NCI-H526 (cell line): ENCODE measurements at regions not wholly inside any gene's neighbourhood (a gene's known extent, or its start where the extent isn't known, plus 50 kb on each side); places are given as distances from the start of the nearest gene placed in this dataset.
A peak's percentile ranks its signal among the peaks of the same experiment; 100 is the strongest.

Experiments used
- DNase-seq, 2 experiments: peaks; one replicate each; lab custom pipeline; 2025; lab: John Stamatoyannopoulos, UW

DNA sequence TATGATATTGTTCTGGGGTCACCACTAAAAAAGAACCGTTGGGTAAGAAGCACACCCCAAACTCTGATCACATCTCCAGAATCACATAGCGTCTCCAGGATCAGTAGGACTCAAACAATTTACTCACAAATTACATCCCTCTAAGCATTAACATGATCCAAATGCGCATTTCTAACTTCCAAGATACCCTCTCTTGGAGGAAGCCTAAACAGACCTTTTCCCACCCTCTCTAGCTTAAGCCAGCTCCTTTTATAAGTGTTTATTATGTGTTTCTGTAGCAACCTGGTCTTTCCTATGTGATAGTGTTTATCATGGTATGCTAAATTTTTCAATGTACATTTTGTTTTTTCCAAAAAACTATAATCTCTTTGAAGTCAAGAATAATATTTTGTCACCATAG, 1846.5 kb downstream of the OLFM4 start:
- no peak for DNase-seq

DNA sequence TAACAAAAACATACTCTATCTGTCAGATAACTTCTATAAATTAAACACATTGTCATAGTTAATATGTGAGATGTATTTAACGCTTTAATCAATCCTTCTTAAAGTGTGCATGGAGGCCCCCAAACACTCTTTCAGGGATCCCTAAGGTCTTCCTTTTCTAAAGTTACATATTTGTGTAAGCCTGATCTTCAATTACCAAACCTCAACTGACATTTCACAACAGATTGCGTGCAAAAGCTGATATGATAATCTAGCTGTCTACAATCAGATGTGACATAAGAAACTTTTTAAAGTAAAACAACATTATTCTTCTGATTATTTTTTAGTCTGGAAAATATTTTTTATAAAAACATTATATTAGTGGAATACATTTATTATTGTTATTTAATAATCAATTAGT, 1850.4 kb downstream of the OLFM4 start:
- DNase-seq, result no peak

DNA sequence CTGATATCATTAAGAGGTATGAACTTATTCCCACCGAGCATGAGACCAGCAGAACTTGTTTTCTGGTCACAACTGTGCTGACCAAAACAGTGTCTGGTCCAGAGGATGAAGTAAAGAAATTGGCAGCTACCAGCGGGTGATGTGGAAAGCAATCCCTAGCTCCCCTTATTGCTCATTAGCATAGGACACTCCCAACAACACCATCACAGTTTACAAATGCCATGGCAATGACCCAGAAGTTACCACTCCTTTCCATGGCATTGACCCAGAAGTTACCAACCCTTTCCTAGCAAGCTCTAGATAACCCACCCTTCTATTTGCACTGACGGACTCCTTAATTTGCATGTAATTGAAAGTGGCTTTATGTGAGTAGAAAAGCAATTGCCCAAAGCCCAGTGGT, 1856.1 kb downstream of the OLFM4 start:
- peak in 1 of 2 experiments; percentile 25 for DNase-seq

DNA sequence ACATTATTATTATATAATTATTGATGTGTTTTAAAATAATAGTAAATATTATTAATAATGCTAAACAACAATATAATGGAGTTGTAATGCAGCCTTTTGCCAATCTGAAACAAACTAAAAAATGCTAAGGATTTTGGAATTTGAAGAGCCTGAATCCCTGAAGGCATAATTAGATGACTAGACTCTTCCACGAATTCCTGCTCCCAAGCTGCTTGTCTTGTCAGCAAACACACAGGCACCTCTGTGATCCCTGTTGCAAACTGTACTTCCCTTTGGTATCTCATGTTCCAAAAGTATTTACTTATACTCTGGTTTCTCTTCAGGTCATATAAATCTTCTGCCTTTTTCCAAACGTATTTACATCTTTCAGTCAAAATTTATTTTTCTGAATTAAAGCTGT, 1862.4 kb downstream of the OLFM4 start:
- DNase-seq, result no peak

DNA sequence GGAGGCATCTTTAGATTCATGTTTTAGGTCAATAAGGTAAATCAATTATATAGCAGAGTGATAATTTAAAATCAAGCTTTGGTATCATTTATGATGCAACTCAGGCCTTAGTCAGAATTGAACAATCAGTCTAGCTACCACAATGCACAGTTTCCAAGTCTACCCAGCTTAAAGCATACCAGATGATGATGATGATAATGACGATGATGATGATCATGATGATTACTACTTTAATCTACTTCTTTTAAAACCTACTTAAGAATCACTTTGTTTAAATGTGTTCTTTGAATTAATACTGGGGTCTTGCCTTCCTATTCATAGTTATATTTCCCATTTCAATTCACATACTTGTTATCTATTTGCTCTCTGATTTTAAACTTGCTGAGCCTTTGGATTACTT, 1872.7 kb downstream of the OLFM4 start:
- no peak for DNase-seq

DNA sequence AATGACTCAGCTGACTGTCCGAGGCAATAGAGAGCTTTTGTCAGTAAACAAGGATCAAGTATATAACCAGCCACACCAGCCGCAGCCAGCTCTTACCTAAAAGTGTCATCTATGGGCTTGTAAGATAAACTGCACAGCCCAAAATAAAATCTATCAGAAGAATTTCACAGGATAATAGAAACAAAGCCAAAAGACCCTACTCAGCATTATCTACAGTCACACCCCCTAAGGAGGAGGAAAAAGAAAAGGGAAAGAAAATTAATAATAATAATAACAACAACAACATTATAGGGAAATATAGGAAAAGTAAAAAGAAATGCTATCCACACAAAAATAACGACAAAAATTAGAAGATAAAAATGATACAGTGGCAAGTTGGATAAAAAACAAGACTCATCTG, 1883.8 kb downstream of the OLFM4 start:
- no peak for DNase-seq

DNA sequence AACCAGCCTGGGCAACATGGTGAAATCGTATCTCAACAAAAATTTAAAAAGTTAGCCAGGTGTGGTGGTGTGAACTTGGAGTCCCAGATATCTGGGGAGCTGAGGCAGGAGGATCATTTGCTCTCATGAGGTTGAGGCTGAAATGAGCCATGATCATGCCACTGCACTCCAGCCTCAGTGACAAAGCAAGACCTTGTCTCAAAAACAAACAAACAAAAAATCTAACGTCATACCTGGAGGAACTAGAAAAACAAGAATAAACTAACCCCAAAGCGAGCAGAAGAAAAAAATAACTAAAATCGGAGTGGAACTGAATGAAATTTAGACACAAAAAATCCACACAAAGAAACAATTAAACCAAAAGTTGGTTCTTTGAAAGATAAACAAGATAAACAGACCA, 1885.1 kb downstream of the OLFM4 start:
- no peak for DNase-seq

DNA sequence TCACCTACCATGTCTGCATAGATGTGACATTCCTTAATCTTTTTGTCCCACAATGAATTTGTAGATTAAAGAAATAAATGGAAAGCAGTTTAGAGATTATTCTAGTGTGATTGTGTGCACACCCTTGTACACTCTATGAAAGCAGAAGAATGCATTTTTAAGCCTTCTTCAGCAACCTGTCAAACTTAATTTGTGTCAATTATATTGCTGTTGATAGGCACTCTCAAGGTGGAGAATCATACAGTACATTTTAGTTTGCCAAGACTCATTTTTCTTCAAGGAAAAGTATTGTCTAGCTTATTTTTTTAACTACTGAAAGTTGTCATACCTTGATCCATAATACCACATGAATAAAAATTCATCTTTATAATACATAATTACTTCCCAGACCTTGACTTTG, 1898.9 kb downstream of the OLFM4 start:
- DNase-seq, result no peak

DNA sequence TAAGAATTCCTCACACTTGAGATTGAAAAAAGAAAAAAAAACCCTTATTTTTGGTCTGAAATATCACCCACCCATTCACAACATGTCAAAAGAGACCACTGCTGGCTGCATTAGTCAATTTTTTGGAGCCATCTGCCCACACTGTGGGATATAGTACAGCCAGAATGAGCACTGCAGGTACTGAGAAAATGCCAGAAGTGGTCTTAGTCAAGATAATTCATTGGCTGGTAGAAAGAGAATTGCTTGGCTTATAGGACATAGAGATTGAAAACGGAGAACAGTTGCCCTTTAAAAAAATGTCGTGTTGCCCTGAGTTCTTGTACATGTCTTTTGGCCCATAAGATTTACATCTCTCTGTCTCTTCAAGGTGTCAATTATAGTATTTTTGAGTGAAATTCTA, 1899.5 kb downstream of the OLFM4 start:
- no peak for DNase-seq

DNA sequence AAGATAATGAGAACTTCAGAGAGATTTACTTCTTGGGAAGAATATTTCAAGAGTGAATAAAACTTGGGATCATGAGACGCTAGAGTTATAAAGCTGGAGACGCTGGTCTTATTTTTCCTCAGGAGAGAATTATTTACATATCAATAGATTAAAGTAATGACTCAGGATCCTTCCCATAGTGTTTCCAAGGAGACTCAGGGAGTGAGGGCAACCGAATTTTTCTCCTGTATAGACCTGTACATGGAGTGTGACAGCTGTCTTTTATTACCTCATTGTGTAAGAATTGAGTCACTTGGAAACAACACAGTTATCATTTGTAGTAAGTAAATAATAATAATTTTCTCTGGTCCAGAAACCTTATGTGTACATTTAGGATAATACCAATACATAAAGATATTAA, 1905.5 kb downstream of the OLFM4 start:
- DNase-seq, result no peak

DNA sequence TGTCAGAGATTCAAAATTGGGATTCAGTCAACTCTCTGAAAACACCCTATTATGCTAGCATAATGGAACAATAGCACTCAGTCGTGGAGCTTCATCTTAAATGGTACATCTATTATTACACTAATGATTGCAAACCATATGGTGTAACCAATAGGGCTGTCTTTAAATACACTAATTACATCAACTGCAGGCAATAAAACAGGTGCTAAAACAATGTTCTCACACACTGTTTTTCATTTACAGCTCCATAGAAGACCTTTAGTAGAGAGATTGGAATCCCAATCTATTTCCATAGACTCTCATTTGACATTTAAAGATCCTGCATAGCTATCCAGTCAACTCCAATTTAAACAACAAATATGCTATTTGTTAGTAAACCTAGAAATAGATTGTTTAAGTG, 1917.4 kb downstream of the OLFM4 start:
- no peak for DNase-seq

DNA sequence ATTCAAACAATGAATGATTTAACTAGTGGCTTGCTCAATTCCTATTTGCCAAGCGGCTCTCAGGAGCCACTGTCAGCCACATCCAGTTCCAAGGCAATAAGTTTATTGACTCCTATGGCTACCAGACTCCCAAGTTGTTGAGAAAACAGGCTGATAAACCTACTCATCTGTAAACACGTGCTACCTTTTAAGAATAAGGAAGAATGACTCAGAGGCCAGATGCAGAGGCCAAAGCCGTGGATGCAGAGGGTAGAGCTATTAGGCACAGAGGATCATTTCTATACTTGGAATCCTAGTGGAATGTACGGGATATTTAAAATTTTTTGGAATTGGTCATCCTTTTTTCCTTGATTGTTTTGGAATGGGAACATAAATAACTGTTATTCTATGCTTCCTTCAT, 1921.1 kb downstream of the OLFM4 start:
- no peak for DNase-seq

DNA sequence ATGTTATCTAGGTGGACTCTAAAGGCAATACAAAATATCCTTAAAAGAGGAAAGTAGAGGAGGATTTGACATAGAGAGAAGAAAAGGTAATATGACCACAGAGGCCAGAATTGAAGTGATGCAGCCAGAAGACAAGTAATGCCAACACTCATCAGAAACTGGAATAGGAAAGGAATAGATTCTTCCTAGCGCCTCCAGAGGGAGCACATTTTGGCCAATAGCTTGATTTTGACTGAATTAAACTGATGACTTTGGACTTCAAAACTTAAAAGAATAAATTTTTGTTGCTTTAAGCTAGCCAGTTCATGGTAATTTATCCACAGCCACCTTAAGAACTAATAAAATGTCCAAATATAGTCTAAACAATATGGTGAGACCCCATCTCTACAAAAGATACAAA, 1921.9 kb downstream of the OLFM4 start:
- no peak for DNase-seq

DNA sequence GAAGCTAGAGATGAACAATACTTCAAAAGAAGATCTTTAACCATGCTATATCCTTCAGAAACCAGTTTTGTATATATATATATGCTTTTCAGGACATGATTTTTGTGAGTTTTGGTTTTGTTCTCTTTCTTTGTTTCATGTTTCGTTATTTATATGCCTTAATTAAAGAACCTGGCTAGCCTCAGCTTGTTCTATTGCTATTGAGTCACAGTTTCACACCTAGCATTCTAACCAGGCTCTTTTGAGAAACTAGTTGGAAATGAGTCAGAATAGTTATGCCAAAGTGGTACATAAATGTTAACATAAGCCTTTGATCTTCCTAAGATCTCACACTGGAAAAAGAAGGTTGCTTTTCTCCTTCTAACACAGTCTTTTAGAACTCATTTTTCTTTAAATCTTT, 1925.2 kb downstream of the OLFM4 start:
- DNase-seq, result no peak

DNA sequence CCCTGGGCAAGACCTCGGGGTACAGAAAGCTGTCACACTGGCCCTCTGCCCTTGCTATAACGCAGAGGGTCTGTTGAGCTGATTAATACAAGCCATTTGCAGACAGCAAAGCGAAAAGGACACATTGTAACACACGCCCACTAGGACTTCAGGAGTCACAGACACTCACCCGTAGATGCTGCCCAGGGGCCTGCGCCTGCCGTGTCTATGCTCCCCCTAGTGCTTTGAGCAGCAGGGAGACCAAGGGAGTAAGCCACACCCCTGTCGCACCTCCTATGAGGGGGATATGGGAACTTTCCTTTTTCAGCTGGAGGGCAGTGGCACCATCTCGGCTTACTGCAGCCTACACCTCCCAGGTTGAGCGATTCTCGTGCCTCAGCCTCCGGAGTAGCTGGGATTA, 1930.2 kb downstream of the OLFM4 start:
- DNase-seq, result no peak

DNA sequence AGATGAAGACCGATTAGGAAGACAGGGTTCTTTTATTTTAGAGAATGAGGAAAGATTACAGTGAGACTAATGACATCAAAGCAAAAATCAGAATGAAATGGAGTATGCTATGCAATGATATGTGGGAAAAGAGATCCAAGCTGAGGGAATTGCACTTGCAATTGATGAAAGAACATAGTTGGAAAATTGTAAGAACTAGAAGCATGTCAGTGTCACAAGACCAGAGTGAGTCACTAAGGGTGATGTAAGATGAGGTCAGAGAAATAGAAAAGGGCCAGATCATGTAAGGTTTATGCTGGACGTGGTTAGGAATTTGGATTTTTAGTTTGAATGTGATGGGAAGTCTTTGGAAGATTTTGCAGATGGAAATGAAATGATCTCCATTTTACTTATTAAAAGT, 1937.3 kb downstream of the OLFM4 start:
- no peak for DNase-seq

DNA sequence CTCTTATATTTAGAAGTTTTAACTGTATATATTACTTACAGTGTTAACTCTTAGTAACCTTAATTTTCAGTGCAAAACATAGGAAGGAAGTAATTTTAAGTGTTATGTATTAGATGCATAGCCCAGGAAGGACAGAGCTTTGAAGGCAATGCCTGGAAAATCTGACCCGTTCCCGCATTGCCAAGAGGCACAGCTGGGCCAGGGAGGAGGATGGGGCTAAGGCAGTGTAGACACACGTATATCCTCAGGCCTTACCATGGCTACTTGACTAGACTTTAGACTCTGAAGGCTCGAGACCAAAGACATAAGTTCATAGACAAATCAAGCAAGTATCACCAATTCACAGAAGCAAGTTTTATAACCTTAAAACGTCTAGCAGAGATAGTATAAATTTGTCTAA, 1944.2 kb downstream of the OLFM4 start:
- DNase-seq, result no peak

DNA sequence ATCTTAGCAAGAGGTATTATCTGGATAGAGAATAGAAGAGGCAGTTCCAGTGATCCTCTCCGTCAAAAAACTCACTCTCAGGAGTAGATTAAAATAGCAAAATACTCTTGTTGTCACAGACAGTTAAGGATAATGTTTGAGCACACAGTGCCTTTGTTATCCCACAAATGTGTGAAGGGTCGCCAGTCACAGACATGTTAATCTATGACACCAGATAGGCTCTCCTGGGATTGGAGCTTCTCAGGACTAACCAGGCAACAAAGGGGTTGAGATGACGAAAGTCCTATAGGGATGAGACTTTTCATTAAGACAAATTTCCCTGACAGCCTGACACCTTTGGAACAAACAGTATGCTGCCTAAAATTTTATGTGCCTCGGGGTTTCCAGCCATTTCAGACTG, 1947.1 kb downstream of the OLFM4 start:
- no peak for DNase-seq

DNA sequence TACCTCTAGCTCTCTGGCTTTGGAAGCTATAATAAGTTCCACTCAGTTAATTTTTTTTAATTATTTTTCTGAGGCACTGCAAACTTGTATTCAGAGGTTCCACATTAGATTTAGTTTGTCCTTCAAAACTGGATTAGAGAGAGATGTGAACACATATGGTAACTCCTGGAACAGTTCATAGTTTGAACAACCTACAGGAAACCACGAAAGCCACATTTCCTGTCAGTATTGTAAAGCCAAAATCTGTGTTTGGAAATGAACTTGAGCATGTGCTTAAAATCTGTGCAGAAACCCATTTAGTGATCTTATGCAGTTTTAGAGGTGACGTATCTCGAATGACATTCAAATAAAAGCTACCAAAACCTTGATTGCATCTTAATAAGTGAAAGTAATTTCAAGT, 1952.0 kb downstream of the OLFM4 start:
- no peak for DNase-seq

DNA sequence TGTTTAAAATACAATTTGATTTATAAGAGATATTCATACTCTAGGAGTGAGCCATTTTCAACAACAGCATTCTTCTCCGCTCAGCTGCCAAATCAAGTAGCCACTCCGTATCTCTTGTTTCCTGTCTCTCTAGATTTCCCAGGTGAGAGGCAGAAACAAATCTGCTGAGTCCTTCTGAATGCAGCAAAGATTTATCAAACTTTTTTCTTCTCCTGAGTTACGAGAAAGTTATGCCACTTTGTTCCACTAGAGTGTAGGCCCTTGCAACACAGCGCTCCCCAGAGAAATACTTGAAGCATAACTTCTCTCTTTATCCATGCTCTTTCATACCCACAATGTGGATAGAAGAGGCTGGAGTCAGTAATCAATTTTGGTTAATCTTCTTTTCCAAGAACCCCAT, 1960.8 kb downstream of the OLFM4 start:
- DNase-seq, result no peak

DNA sequence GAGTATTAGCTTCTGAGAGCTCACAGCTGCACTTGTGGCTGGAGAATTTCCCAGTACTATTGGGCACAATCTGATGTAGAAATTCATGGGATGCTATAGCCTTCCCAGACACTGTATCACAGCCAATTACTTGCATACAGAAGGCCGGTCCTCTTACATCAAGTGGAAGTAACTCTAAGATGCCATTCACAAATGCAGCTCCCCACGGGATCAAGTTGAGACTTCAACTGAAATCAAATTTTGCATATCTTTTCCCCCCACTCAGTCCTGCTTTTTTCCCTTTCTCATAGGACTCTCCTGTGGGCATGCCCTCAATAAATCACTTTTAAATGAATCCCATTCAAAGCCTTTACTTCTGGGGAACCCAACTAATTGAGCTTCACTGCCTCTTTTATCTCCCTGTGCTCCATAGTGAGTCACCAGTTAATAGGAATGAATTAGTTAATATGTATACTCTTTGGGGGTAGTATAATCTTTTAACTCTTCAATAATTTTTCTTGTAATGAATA, 1970.8 kb downstream of the OLFM4 start:
- DNase-seq, result peak in 1 of 2 experiments; percentile 16

DNA sequence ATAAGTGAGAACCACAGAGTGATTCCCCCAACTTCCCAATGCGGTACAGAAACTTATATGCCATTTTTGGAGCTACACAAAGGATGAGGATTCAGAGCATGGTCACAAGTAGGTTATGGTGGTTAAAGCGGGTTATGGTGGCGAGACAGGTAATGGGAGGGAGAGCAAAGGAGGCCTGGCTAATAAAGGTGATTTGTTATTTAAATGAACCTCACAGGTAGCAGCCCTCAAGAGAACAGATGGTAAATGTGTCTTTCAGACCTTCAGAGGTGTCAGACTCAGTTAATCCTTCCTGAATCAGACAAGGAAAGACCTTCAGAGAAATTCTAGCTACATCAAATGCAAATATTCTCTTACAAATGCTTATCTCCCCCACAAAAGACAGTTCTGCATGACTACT, 1971.4 kb downstream of the OLFM4 start:
- DNase-seq, result peak; percentile 94 to 95

DNA sequence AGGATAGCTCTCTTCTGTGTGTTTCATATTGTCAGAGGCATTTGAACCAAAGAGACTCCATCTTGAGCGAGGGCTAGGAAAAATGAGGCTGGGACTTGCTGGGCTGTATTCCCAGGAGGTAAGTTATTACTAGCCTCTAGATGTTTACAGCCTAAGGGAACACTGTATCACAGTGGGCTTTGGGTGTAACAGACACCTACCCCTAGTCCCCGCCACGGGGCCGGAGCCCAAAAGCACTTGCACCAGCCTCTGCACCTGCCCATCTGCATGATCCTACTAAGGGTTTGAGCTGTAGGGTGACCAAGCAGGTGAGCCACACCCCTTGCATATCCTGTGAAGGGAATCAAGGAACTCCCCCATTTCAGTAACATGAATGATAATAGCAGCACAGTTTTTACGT, 1972.2 kb downstream of the OLFM4 start:
- DNase-seq, result peak in 1 of 2 experiments; percentile 30

DNA sequence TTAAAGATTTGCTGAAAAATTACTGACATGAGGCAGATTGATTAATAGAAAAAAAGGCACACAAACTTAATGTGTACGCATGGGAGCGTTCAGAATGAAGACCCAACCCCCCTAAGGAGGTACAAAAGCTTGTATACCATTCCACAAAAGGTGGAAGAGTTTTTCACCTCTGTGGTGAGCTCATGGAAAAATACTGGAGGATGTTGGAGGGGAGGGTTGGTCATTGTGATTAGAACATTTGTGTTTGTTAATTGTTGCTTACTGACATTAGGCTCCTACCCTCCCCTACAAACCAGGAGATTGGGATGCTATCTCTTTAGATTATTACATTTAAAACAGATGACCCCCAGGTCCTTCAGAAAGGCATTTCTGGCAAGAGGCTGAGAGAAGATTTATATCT, 1973.3 kb downstream of the OLFM4 start:
- no peak for DNase-seq

DNA sequence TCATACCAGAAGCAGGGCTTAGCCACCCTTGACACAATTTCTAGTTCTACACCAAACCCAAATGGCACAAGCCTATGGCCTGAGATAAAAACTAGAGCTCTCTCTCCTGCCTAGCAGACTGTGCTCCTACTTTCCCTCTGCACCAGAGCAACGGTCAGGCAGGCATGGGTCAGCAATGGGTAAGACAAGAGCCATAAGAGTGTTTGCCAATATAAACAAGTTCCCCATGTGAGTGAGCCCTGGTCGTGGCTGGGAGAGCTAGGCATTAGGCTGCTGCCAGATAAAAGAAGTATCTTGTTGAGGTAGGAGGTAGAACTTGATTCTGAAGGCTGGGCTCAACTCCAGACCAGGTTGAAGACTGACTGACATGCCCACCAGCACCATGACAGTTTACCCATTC, 1979.1 kb downstream of the OLFM4 start:
- no peak for DNase-seq
